OCI-LY3 (cell line): ENCODE measurements at regions not wholly inside any gene's neighbourhood (a gene's known extent, or its start where the extent isn't known, plus 50 kb on each side); places are given as distances from the start of the nearest gene placed in this dataset.

Experiments used
- H2AFZ ChIP-seq: fragments of 200-600, 300-600 bp; shearing (Covaris generic); 2 replicates; pipeline ENCODE4 v1.6.0; 2014; ENCODE audit warnings: antibody characterized with exemption, low read depth, low read length
- H3K27ac ChIP-seq: fragments of 200-600, 300-600 bp; sonication (generic); 2 replicates; pipeline ENCODE4 v1.5.1; 2014; ENCODE audit warnings: mild to moderate bottlenecking, low read length, moderate library complexity, mixed read lengths
- H3K27me3 ChIP-seq: fragments of 200-600, 300-600 bp; sonication (generic); 2 replicates; pipeline ENCODE4 v1.6.1; 2014; ENCODE audit warnings: low read depth, low read length, mixed read lengths
- H3K36me3 ChIP-seq: fragments of 200-600, 300-600 bp; sonication (generic); replicated peaks from 2 replicates; pipeline ENCODE3; 2014; ENCODE audit warnings: low read depth, low read length, mixed read lengths
- H3K4me1 ChIP-seq: fragments of 300-600, 200-600 bp; sonication (generic); 2 replicates; pipeline ENCODE4 v1.6.1; 2014; ENCODE audit warnings: low read length, mixed read lengths
- H3K4me2 ChIP-seq: fragments of 200-600, 300-600 bp; sonication (generic); 2 replicates; pipeline ENCODE4 v1.6.1; 2014; ENCODE audit warnings: low read length, mixed read lengths
- H3K4me3 ChIP-seq: fragments of 300-600, 200-600 bp; sonication (generic); 2 replicates; pipeline ENCODE4 v1.5.1; 2014; ENCODE audit warnings: antibody characterized with exemption, mild to moderate bottlenecking, low read length, moderate library complexity
- H3K79me2 ChIP-seq: fragments of 300-600, 200-600 bp; shearing (Covaris generic); 2 replicates; pipeline ENCODE4 v1.6.1; 2014; ENCODE audit warnings: mild to moderate bottlenecking, low read length, mixed read lengths
- H3K9ac ChIP-seq: fragments of 300-600, 200-600 bp; shearing (Covaris generic); 2 replicates; pipeline ENCODE4 v1.6.0; 2014; ENCODE audit warnings: mild to moderate bottlenecking, low read length, moderate library complexity
- H3K9me3 ChIP-seq: fragments of 200-600, 300-600 bp; shearing (Covaris generic); 2 replicates; pipeline ENCODE4 v1.6.1; 2014; ENCODE audit warnings: low read length, mixed read lengths; ENCODE audit not compliant: insufficient read depth
- H4K20me1 ChIP-seq: fragments of 200-600, 300-600 bp; sonication (generic); 2 replicates; pipeline ENCODE4 v1.6.1; 2016; ENCODE audit warnings: low read length, mixed read lengths; ENCODE audit not compliant: insufficient read depth
- CTCF ChIP-seq: fragments of 200-600, 300-600 bp; sonication (generic); IDR thresholded peaks from 2 replicates; pipeline ENCODE4 v1.5.1; 2014; ENCODE audit warnings: antibody characterized with exemption, low read length, low read depth
- EZH2phosphoT487 ChIP-seq: fragments of 200-600 bp; shearing (Covaris generic); IDR thresholded peaks from 2 replicates; pipeline ENCODE4 v1.6.1; 2018; ENCODE audit warnings: antibody characterized with exemption, mixed run types, low read depth

GRCh38 chr20:63100174-63100925 is 93.6 kb upstream of the BHLHE23 start:
- H4K20me1 ChIP-seq = no peaks in the 10 kb centered on the region
- no peaks in the 10 kb centered on the region for H3K4me1 ChIP-seq
- H3K27ac ChIP-seq = no peak overlapping the region
- H3K27me3 ChIP-seq = no peaks in the 10 kb centered on the region
- H3K4me2 ChIP-seq = no peak overlapping the region
- H3K79me2 ChIP-seq = no peaks in the 10 kb centered on the region
- H3K4me3 ChIP-seq = no peak overlapping the region
- H3K36me3 ChIP-seq = no peaks in the 10 kb centered on the region
- no peak for TF ChIP-seq EZH2phosphoT487
- H3K9ac ChIP-seq = no peak overlapping the region
- H2AFZ ChIP-seq = no peak overlapping the region
- H3K9me3 ChIP-seq = no peaks in the 10 kb centered on the region

GRCh38 chr20:63099456-63100173 is 92.9 kb upstream of the BHLHE23 start:
- Histone ChIP-seq H3K36me3 (no peaks in the 10 kb centered on the region), H3K79me2 (no peaks in the 10 kb centered on the region), H3K9me3 (no peaks in the 10 kb centered on the region), H3K9ac (no peak overlapping the region), H3K4me1 (no peaks in the 10 kb centered on the region), H4K20me1 (no peaks in the 10 kb centered on the region), H3K27me3 (no peaks in the 10 kb centered on the region), H3K4me3 (no peak overlapping the region), H2AFZ (no peak overlapping the region), H3K27ac (no peak overlapping the region), H3K4me2 (no peak overlapping the region)
- TF ChIP-seq CTCF (no peak), EZH2phosphoT487 (no peak)

- H3K79me2 ChIP-seq = no peaks in the 10 kb centered on the region
- H4K20me1 ChIP-seq = no peaks in the 10 kb centered on the region
- no peaks in the 10 kb centered on the region for H3K9me3 ChIP-seq
- H3K4me1 ChIP-seq = no peaks in the 10 kb centered on the region
- no peak overlapping the region for H3K4me2 ChIP-seq
- no peaks in the 10 kb centered on the region for H3K36me3 ChIP-seq
- TF ChIP-seq CTCF (no peak), EZH2phosphoT487 (no peak)
- no peak overlapping the region for H3K4me3 ChIP-seq
- no peak overlapping the region for H3K27ac ChIP-seq
- no peak overlapping the region for H3K9ac ChIP-seq
- no peak overlapping the region for H2AFZ ChIP-seq
- no peaks in the 10 kb centered on the region for H3K27me3 ChIP-seq
Measured at GRCh38 chr20:63098195-63098810, 91.5 kb upstream of the BHLHE23 start.

- H3K27me3 ChIP-seq = no peaks in the 10 kb centered on the region
- H2AFZ ChIP-seq = no peak overlapping the region
- H3K4me2 ChIP-seq = no peak overlapping the region
- no peaks in the 10 kb centered on the region for H3K36me3 ChIP-seq
- H3K27ac ChIP-seq = no peak overlapping the region
- H3K4me3 ChIP-seq = no peak overlapping the region
- H3K4me1 ChIP-seq = no peaks in the 10 kb centered on the region
- no peaks in the 10 kb centered on the region for H4K20me1 ChIP-seq
- no peak for TF ChIP-seq CTCF
- no peak for TF ChIP-seq EZH2phosphoT487
- H3K9me3 ChIP-seq = no peaks in the 10 kb centered on the region
- H3K79me2 ChIP-seq = no peaks in the 10 kb centered on the region
- H3K9ac ChIP-seq = no peak overlapping the region
Measured at GRCh38 chr20:63097336-63097831, 90.6 kb upstream of the BHLHE23 start.
